Astrocyte (in vitro differentiated cells and primary cell): ENCODE measurements at regions not wholly inside any gene's neighbourhood (a gene's known extent, or its start where the extent isn't known, plus 50 kb on each side); places are given as distances from the start of the nearest gene placed in this dataset.

Source experiments
- EZH2 ChIP-seq: IDR thresholded peaks from 2 replicates; pipeline ENCODE4 v1.6.1; 2012; ENCODE audit warnings: mild to moderate bottlenecking, low read length, inconsistent platforms; ENCODE audit not compliant: insufficient read depth
- TF ChIP-seq, protein P1 (sequence below): IDR thresholded peaks from 2 replicates; pipeline ENCODE4 v1.5.1; 2011; ENCODE audit warnings: low read depth, mild to moderate bottlenecking, inconsistent platforms, low read length, moderate library complexity; ENCODE audit not compliant: insufficient read depth

DNA sequence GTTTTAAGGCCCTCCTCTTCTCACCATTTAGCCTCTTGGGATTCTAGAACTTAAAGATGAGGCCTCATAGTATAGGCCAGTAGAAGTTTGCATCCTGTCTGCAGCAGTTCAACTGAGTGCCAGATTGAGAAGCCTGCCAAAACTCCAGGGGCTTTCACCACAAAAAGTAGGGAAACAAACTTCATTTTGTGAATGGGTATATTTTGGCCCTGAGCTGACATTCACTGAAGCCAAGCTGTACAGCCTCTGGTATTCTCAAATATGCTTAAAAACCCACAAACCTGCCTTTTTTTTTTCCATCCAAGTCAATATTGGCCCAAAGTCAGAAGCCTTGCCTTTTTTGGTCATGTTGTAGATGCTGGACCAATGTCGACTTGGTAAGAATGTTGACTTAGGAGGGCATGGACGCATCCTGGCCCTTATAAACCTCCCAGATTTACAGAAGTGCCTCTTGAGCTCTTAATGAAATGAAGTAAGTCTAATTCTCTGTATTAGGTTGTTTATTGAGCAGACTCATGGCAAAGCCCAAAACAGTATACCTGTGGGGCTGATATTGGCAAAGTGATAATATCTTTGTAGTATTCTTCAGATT is 337.5 kb downstream of the CHRM3 start:
- TF ChIP-seq, protein P1, sequence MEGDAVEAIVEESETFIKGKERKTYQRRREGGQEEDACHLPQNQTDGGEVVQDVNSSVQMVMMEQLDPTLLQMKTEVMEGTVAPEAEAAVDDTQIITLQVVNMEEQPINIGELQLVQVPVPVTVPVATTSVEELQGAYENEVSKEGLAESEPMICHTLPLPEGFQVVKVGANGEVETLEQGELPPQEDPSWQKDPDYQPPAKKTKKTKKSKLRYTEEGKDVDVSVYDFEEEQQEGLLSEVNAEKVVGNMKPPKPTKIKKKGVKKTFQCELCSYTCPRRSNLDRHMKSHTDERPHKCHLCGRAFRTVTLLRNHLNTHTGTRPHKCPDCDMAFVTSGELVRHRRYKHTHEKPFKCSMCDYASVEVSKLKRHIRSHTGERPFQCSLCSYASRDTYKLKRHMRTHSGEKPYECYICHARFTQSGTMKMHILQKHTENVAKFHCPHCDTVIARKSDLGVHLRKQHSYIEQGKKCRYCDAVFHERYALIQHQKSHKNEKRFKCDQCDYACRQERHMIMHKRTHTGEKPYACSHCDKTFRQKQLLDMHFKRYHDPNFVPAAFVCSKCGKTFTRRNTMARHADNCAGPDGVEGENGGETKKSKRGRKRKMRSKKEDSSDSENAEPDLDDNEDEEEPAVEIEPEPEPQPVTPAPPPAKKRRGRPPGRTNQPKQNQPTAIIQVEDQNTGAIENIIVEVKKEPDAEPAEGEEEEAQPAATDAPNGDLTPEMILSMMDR = no peak
- no peak for TF ChIP-seq EZH2
